Hippocampal formation (tissue), 2 donors: ENCODE measurements at regions not wholly inside any gene's neighbourhood (a gene's known extent, or its start where the extent isn't known, plus 50 kb on each side); places are given as distances from the start of the nearest gene placed in this dataset.
"Not testable (repeated sequence)": the region's sequence is repeated elsewhere in the genome, so short reads cannot be mapped to it uniquely, and the experiment has no call there.

Source experiments
- DNase-seq, 2 donors: peaks; one replicate each; lab custom pipeline; 2025; lab: John Stamatoyannopoulos, UW

DNA sequence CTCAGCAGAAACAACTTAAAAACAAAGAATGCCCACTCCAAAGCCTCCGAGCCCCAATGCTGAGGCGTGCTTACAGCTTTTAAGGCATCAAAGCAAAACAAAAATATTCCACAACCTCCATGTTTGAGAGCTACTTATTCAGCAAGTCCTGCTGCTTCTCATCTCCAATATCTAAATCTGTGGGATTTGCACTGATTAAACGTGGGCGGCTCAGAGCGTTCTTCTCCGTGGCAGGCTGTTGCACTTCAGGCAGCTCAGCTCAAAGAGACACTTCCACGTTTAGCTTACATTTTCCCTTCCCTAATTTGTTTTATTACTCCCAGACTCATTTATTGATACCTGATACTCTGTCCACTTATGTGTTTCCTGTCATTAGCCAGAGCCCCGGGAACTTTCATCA lies 282.6 kb upstream of the MCTP2 start:
- no peak for DNase-seq

DNA sequence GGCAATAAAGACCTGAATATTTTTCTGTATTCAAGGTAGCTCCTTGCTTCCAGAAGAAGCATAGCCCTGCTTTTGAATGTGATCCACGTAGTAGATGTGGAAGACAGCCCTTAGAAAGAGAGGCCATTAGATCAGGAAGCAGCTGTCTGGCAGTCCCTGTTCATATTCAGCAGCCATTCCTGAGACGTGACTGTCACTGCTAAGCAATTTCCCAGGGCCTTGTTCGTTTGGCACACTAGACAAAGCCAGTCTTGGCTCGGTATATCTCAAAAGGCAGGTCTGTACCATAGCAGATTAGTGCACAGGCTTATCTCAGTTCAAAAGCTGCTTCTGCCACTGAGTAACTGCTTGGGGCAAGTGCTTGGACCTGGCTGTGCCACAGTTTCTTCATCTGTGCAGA lies 287.8 kb upstream of the MCTP2 start:
- DNase-seq = no peak

DNA sequence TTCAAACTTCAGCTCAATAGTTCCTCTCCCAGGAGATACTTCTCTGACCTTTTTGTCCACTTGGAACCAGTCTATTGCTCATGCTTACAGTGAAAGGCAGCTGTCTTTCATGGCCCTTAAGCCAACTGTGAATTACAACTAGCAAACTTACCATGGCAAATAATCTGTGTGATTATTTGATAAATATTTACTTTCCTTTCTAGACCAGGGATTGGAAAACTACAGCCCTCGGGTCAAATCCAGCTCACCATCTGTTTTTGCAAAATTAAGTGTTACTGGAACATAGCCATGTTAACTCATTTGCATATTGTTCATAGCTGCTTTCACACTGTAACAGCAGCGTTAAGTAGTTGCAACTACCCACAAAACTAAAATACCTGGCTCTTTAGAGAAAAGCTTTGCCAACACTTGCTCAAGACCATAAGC lies 289.1 kb upstream of the MCTP2 start:
- DNase-seq = no peak

DNA sequence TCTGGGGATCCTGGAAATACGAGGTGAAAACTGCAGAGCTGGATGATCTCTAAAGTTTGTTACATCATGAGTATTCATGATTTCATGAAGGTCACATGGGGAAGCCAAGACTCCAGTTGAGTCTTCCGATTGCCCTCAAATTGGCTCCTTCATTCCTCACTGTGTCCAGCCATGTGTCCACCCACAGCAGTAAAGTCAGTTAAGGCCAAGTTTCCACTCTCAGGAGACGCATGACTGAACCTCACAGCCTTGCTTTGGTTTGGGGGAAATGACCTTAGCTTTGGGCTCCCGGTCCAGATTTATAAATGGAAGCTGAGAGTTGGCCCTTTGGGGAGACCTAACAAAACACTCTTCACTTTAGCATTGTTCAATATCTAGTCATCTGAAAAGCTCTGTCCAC lies 289.7 kb upstream of the MCTP2 start:
- no peak for DNase-seq

DNA sequence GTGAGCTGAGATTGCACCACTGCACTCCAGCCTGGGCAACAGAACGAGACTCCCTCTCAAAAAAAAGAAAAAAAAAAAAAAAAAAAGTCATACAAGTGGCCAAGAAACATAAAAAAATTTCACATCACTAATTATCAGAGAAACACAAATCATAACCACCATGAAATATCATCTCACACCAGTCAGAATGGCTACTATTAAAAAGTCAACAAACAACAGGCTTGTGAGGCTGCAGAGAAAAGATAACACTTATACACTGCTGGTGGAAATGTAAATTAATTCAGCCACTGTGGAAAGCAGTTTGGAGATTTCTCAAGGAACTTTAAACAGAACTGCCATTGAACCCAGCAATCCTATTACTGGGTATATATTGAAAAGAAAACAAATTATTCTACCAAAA lies 291.1 kb upstream of the MCTP2 start:
- no peak for DNase-seq

DNA sequence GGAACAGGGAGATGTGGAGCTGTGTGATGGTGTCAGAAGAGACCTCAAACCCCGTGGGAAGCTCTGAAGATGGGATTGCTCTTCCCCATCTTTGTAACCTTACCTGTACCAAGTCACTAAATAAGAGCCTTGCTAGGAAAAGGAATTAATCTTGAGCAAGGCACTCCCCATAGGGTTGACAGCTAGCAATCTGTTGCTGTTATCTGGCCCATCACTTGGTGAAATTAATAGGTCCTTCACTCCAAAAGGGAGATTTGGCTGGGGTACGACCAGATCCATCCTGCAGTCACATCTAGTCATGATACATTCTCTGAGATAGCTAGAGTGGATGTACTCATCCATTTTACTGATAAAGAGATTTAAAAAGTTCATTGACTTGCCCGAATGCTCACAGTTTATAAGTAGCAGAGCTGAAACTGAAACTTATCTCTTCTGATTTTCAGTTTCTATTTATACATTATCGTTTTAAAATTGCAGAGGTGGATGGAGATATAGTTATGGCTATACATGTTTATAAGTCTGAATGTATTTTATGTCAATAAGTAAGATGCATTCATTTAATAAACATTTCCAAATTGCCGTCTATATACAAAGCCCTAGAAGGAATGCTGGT lies 299.1 kb upstream of the MCTP2 start:
- no peak for DNase-seq

DNA sequence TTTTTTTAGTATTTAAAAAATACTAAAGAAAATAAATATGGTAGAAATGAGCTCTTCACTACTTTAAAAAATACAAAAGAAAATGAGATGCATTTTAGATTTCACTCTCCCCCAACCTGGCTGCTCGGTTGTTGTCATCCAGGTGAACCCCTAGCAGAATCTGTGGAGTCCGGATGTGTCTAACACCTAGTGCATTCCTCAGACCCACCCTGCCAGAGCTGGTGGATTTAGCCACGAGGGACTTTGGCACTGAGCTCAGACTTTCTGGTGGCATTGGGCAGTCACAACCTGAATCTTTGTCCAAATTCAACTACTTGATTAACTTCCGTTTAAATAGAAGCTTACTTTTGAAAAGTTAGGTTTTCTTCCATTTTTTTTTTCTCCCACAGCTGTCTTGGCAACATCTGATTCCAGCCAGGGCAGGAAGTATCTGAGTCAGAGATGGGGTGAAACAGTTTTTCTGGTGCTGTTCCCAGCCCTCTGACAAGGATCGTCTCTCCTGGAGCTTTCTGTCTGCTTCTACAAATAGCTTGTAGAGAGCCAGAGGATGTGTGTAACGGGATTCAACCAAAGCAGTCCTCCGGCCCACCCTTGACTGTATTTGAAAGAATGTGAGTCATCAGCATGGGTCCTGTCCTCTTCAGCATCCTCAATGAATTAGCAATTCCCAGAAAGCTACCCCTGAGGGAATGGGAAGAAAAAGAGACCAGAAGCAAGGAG lies 301.8 kb upstream of the MCTP2 start:
- no peak for DNase-seq

DNA sequence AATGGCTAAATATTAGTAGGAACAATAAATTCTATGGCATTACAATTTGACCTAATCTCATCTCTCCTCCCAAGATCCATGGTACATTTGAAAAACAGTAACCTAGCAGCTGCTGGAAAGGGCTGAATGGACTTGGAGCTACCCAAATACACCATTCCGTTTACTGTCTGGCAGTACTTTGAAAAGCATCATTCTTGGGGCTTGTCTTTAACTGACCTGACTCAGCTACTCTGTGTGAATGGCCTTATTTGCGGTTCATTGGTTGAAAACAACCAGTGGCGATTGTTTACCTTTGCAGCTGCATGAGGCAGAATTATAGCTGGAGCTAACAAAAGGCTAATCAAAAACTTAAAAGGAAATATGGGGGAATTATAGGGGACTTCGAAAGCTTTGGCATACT lies 311.2 kb upstream of the MCTP2 start:
- DNase-seq = no peak

DNA sequence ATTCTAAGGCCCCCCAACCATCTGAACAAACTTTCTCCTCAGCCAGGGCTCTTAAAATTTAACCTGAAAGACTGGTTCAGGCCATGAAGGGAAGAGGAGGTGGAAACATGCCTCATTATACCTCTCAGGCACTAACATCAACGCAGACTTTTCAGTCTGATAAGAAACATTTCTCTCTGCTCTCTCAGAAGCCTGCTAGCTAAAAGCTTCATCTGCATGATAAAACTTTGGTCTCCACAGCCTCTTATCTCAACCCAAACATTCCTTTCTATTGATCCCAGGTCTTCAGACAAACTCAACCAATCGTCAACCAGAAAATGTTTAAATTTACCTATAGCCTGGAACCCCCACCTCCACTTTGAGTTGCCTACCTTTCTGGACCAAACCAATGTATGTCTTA lies 312.6 kb upstream of the MCTP2 start:
- DNase-seq = not testable (repeated sequence)

DNA sequence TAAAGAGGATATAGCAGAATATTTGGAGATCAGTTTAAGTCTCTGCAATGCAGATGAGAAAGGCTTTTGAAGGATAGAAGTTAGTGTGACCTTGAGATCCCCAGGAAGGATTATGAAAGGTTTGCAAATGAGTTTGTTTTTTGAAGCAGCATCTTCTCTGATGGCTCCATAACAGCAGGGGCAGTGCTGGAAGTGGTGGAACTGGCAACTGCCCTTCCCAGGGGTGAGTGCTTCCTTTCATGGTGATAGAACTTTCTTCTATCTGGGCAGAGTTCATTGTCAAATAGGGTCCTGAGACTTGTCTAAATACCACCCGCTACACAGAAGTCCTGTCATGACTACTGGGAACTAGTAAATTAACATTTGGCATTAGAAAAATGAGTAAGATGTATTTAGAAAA lies 314.2 kb upstream of the MCTP2 start:
- DNase-seq = no peak

DNA sequence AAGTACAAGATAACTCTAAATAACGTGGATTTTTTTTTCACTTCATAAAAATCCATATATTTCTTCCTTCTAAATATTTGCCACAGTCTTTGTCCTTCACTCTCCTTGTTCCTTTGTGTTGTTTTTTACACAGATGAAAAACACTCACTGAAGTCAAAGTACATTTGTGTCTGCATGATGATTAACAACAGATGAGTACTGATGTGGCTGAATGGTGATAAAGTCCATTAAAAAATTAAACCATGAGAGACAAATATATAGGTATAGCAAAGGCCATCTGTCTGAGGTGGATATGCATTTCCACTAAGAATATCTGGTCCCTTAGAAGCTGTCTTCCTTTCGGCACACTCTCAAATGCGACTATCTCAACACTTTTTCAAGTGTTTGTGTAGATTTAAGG lies 317.5 kb upstream of the MCTP2 start:
- DNase-seq = no peak

DNA sequence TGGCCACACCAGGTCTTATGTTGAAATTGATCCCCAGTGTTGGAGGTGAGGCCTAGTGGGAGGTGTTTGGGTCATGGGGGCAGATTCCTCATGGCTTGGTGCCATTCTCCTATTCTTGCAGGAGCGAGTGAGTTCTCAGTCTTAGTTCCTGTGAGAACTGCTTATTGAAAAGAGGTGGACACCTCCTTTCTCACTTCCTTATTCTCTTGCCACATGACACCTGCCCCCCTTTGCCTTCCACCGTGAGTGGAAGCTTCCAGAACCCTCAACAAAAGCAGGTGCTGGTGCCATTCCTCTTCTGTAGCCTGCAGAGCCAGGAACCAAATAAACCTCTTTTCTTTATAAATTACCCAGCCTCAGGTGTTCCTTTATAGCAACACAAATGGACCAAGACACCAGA lies 318.1 kb upstream of the MCTP2 start:
- DNase-seq = no peak

DNA sequence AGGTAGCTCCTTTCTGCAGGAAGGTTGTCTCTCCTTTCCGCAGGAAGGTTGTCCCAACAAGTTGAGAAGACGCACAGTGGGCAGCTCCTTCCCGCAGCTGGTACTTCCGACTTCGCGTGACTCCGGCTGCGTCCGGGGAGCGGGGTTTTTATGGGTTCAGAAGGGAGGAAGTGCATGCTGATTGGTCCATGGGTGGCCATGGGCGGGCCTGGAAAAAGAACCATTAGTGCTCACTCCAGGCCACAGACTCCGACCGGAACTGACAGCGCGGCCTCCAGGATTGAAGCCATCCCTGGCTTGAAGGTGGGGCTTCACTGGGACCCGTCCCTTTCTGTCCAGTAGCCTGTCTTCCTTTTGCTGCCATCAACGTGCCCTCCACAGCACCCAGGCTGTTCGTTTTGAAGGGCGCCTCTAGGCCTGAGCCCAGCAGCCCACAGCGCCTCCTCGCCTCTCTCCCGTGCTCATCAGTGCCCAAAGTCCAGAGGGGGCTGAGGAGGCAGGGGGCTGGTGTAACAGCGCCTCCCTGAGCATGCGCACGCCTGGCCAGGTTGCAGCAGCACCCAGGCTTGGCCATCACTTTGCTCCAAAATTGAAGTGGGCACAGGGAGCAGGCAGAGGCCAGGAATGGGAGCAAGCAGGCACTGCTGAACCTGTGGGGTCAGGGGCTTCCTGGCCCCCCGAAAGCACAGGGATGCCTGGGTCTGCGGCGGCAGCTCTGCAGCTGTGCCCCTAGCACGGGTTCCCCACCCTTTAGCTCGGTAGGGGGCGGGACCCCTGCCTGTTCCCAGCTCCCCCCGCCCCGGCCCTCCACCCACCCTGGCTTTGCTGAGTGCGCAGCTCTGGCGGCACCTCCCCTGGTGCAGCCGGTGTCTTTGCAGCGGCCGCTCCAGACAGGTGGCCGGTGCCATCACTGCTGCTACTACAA lies 330.6 kb upstream of the MCTP2 start:
- no peak for DNase-seq

DNA sequence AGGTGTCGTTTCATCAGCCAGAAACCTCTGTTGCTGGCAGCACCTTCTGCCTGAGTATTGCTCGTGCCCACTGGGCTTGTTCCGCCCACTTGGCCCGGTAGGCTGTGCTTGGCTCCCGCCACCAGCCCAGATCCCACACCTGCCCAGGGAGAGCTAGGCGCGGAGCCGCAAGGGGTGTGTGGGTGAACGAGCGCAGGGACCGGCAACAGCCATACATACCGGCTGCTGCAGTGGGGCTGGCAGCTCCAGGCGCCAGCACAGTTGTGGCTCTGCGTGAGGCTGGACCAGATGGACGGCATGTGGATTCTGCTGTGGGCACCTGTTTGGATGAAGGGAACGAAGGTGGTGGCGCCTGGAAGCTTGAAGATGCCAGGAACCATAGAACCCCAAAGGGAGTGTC lies 331.5 kb upstream of the MCTP2 start:
- no peak for DNase-seq

DNA sequence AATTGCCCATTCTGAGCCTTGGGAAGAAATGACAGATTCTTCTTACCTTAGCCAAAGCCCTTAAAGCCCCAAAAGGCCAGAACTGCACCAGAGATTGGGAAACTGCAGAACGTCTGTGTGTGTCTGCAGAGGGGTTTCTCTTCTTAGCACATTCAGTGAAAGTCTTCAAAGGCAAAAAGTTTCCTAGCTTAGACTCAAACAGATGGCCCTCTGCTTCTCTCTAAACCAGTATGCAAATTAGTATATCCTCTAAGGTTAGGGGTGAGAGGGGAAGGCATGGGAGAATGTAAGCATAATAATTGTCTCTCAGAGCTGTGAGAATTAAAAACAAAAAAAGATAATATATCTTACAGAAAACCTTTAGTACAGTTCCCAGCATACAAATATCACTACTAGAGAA lies 334.0 kb upstream of the MCTP2 start:
- DNase-seq = no peak

DNA sequence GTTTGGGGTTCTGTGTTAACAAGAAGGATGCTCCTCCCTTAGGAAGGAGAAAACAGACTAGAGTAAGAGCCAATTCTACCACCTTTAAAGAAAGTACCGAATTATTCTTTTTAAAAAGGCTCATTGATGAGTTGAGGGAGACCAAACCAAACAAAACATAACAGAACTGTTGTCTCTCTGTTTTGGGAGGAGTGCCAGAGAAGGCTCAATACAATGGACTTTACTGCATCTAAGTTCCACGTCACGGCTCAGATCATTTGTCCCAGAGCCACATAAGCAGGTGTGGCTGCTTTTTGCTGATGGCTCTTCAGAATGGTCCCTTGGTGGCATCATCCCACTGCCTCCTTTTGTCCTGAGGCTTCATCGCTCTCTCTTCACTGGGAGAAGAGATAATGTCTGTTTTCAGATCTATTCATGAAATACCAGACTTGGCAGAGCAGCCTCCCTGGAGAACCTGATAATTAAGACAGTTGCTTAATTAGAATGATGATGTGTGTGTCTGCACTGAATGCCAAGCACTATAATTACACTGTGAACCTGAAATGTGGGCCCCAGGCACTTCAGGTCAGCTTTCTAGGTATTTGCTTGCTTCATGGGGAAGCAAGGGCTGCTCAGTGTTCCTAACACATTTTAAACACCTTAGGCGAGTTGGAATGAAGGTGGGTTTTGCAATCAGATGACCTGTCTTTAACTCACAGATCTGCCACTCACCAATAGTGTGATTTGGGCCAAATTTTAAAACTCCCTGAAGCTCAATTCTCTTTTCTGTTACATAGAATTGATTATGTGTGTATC lies 335.2 kb upstream of the MCTP2 start:
- DNase-seq = peak; percentile 3 to 11

DNA sequence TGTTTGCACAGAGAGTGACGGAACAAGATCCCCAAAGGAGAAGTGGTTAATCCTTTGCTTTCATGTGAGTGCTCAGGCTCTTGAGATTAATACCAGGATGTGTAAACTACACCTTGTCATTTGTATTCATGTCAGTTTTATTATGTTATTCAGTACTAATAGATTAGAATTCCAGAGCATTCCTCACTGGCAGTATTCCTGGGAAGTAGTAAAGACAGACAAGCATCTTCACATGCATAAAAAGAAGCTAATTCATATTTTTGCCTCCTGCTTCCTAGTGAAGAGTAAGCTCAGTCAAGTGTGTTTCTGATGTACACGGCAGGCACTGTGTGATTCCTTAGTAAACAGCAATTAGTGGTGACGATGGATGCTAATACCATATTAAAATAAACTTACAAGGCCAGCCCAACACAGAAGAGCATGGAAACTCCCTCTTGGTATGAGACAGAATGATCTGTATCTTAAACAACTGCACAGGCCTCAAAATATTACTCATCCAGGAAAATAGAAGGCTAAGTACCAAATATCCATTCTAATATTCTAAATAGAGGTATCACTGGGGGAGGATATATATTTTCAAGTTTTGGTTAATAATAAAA lies 336.8 kb upstream of the MCTP2 start:
- DNase-seq = no peak

DNA sequence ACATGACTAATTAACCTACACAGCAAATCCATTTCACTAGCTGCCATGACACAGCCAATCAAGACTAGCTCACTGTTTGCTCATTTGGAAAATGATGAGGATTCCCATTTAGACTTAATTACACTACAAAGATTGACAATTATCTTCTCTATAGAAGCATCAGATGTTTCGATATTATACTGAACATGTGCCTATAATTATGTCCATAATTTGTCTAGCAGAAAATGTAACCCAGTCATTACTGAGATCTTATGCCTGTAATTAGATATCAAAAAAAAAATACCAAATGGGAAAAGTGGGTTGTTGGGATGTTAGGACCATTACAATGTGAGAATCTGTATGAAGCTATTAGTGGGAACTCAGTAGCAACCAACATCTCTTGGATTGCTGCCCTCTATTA lies 344.2 kb upstream of the MCTP2 start:
- DNase-seq = no peak

DNA sequence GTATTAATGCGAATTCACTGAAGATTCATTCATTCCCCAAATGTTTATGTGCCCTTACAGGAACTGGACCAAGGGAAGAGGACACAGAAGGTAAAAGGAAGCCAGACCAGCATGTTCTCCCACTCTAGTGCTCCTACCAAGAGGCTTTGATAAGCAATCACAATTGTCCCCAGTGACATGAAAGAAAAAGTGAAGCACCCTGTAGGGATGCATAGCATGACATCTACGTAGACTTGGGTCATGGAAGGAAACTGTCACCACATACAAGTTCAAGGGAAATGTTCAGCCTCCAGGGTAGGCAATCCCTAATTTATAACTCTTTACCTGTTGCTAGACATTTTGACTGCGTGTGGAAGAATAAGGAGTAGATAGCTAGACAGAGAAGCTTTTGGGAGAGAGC lies 348.6 kb upstream of the MCTP2 start:
- DNase-seq = no peak

DNA sequence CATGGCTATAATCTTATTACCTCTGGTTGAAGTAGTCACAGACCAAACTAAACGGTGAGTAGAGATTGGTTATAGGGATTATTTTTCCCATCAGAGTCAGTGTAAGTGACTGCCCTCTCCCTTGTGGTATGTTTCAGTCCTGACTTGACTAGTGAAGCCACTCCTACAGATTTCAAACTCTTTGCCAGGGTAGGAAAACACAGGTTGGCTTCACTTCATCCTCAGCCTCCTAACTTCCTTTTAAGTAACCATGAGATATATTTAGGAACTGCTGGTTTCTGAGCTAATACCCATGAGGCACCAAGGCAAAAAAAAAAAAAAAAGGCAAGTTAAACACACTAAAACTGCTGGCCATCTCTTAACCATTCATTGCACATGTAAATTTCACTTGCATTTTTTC lies 349.2 kb upstream of the MCTP2 start:
- no peak for DNase-seq

DNA sequence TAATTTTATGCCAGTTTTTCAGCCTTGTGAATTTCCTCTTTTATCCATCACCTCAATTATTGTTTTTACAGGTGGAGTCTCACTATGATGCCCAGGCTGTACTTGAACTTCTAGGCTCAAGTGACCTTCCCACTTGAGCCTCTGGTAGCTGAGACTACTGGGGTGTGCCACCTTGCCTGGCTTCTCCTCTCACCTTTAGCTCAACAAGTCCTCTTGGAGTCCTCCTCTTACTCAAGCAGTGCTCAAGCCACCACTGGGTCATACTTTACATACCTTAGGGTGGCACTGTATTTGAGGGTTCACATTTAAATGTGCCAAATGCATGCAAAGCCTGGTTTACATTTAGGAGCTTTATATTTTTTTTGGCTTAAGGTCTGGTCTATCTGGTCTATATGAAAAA lies 350.1 kb upstream of the MCTP2 start:
- DNase-seq = no peak

DNA sequence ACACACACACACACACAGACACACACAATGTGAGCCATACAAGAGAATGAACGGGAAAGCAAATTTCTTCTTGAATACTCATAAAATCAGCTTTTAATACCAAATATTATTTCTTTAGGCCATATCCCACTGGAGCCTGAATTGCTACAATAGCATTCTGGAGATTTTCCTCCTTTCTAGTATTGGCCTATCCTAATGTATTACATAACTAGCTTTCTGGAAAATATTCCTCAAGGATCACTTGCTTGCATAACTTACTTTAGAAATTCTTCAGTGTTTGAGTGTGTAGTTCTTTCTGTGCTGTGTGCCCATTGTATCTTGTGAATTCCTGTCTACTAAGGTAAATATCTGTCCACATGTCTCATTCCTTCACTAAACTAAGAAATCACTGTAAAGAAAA lies 351.0 kb upstream of the MCTP2 start:
- DNase-seq = no peak
